ENCODE measurements at regions not wholly inside any gene's neighbourhood (a gene's known extent, or its start where the extent isn't known, plus 50 kb on each side); places are given as distances from the start of the nearest gene placed in this dataset.

DNA sequence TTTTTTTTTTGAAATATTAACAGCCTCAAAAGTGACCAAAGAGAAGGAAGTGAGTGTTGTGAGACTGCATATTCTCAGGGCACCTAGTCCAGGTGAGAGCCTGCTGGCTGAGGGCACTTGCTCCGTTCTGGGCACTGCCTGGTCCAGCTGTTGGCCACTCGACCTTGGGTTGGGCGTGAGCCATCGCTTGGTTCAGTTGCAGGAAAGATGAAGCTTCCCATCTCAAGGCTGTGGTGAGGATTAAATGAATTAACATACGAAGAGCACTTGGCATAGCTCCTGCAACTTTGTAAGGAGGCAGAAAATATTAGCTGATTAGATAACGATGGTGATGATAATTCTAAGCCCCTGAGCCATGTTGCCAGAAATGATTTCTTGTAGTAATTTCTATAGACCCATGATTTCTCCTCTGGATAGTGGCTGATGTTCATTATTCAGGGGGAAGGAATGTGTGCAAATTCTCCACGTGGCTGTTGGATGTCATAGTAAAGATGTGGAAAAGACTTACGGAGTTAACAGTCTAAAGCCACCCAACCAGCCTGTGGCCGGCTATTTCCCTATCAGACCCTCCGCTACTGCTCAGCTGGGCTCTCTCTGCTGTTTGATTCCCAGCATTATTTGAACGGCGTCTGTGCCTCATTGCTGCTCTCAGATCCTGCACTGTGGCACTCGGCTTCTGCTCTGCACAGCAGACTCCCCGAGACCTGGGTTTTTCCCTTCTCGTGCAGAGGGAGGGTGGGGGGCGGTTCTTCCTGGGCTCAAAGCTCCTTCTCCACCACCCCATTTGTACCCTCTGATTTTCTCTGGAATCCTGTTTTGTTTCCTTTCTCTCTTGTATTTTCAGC is 221.1 kb downstream of the GALR1 start:
- DNase-seq = no peak
- Histone ChIP-seq H3K9me3 (ENCODE audit: control insufficient read depth, low read length) (no peaks in the 10 kb centered on the region), H3K27ac (ENCODE audit: insufficient read depth, low read length, poor library complexity, severe bottlenecking) (no peak overlapping the region)

DNA sequence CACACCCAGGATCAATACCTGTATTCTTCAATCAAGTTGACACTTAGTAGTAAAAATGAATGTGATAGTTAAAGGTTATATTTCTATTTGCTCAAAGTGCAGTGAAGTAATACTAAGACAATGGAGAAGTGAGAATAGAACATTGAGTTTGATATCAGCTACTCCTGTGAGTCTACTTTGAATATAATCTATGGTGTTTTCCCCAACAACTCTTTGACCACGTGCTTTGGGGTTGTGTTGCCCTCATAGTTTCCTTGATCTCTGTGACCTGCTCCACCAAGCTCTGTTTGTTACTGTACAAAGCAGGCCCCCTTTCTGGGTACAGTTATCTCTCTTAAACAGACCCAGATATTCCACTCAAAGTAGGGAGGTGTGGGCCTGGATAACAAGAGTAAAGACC is 222.9 kb downstream of the GALR1 start:
- DNase-seq = no peak
- H3K27ac ChIP-seq (ENCODE audit: insufficient read depth, low read length, poor library complexity, severe bottlenecking) = no peak overlapping the region
- no peaks in the 10 kb centered on the region for H3K4me1 ChIP-seq (ENCODE audit: control insufficient read depth, insufficient read depth, low read length, poor library complexity, severe bottlenecking)
- no peaks in the 10 kb centered on the region for H3K9me3 ChIP-seq (ENCODE audit: control insufficient read depth, low read length)
- no peak overlapping the region for H3K4me3 ChIP-seq (ENCODE audit: insufficient read depth, low read depth, low read length, poor library complexity, severe bottlenecking)
- H3K27me3 ChIP-seq (replicated peaks; ENCODE audit: control insufficient read depth, insufficient read depth, low read length, poor library complexity, severe bottlenecking) = no peaks in the 10 kb centered on the region
- H3K36me3 ChIP-seq (ENCODE audit: control insufficient read depth, insufficient read depth, low read length) = no peaks in the 10 kb centered on the region

More for the DNA sequence above, 221.1 kb downstream of the GALR1 start:
- Histone ChIP-seq H3K4me3 (ENCODE audit: insufficient read depth, low read depth, low read length, poor library complexity, severe bottlenecking) (no peak overlapping the region), H3K36me3 (ENCODE audit: control insufficient read depth, insufficient read depth, low read length) (no peaks in the 10 kb centered on the region), H3K27me3 (replicated peaks; ENCODE audit: control insufficient read depth, insufficient read depth, low read length, poor library complexity, severe bottlenecking) (no peaks in the 10 kb centered on the region), H3K4me1 (ENCODE audit: control insufficient read depth, insufficient read depth, low read length, poor library complexity, severe bottlenecking) (no peaks in the 10 kb centered on the region)

DNA sequence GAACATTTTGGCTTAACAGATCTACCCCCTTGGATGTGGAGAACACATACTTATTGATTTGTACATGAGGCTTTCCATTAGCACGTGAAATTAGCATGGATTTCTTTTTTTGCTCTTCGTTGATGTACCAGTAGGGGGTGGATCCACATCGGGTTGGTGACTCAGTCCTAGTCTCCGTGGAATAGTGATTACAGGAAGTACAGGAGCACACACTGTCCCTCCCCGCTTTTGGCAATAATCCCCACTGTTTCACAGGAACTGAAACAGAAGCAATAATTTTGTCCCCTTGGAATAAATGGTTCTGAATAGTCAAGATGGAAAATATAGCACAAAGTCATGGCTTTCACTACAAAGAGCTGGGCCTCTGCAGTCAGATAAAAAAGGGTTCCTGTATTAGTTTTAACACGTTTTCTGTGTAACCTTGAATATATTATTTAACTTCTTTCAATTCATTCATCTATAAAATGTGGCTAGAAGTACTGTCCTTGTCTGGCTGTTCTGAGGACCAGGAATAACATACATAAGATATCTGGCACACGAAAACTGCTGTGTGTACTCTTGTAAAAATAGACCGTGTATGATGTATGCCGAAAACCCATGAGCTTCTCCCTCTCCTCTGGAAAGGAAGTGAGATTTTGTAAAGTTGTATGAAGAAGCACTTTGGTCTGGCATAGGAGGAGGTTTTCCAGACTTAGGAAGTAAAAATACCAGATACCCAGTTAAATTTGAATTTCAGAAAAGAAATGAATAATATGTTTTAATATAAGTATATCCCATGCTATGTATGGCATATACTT is 229.2 kb downstream of the GALR1 start:
- no peak for DNase-seq
- Histone ChIP-seq H3K36me3 (ENCODE audit: control insufficient read depth, insufficient read depth, low read length) (no peaks in the 10 kb centered on the region), H3K4me1 (ENCODE audit: control insufficient read depth, insufficient read depth, low read length, poor library complexity, severe bottlenecking) (no peaks in the 10 kb centered on the region), H3K9me3 (ENCODE audit: control insufficient read depth, low read length) (no peaks in the 10 kb centered on the region), H3K27me3 (replicated peaks; ENCODE audit: control insufficient read depth, insufficient read depth, low read length, poor library complexity, severe bottlenecking) (peaks cover 3% of the 10 kb centered on the region), H3K4me3 (ENCODE audit: insufficient read depth, low read depth, low read length, poor library complexity, severe bottlenecking) (no peak overlapping the region), H3K27ac (ENCODE audit: insufficient read depth, low read length, poor library complexity, severe bottlenecking) (no peak overlapping the region)

GRCh38 chr18:77481541-77481940 is 231.9 kb downstream of the GALR1 start:
- Histone ChIP-seq H3K4me3 (ENCODE audit: insufficient read depth, low read depth, low read length, poor library complexity, severe bottlenecking) (no peak overlapping the region), H3K27me3 (replicated peaks; ENCODE audit: control insufficient read depth, insufficient read depth, low read length, poor library complexity, severe bottlenecking) (peaks cover 3% of the 10 kb centered on the region), H3K4me1 (ENCODE audit: control insufficient read depth, insufficient read depth, low read length, poor library complexity, severe bottlenecking) (no peaks in the 10 kb centered on the region), H3K9me3 (ENCODE audit: control insufficient read depth, low read length) (no peaks in the 10 kb centered on the region), H3K36me3 (ENCODE audit: control insufficient read depth, insufficient read depth, low read length) (no peaks in the 10 kb centered on the region), H3K27ac (ENCODE audit: insufficient read depth, low read length, poor library complexity, severe bottlenecking) (no peak overlapping the region)
- no peak for DNase-seq

DNA sequence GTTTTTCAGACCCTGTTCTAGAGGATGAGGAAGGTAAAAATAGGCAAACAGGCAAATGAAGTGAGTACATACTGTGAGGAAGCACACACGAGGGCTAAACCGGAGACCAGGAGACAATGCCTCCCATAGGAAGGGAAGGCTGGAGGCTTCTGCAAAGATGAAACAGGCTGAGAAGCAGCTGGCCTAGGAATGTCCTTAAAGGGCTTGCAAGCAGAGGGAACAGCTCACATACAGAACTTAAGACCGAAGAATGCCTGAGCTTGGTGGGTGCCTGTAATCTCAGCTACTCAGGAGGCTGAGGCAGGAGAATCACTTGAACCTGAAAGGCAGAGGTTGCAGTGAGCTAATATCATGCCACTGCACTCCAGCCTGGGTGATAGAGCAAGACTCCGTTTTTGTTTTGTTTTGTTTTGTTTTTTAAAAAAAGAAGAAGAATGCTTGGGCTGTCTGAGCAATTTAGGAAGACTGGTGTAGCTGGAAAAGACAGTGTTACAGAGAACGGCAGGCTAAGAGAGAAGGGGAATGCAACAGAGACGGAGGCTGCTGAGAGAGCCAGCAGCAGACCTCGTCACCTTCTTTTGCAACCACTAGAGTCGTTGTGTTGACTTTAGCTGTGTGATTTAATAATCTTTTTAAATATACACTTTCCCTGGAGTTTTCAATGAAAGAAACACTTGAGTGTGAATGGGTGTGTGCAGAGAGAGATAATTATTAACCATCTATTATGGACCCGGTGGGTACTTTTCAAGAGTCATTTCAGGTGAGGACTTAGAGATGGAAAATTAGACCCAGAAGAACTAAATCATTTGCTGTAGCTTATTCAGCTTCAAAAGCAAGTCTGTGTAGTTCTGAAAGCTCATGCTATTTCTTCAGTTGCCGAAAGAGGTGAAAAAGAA is 232.8 kb downstream of the GALR1 start:
- Histone ChIP-seq H3K9me3 (ENCODE audit: control insufficient read depth, low read length) (no peaks in the 10 kb centered on the region), H3K4me3 (ENCODE audit: insufficient read depth, low read depth, low read length, poor library complexity, severe bottlenecking) (no peak overlapping the region), H3K36me3 (ENCODE audit: control insufficient read depth, insufficient read depth, low read length) (no peaks in the 10 kb centered on the region), H3K27me3 (replicated peaks; ENCODE audit: control insufficient read depth, insufficient read depth, low read length, poor library complexity, severe bottlenecking) (peaks cover 3% of the 10 kb centered on the region), H3K4me1 (ENCODE audit: control insufficient read depth, insufficient read depth, low read length, poor library complexity, severe bottlenecking) (no peaks in the 10 kb centered on the region), H3K27ac (ENCODE audit: insufficient read depth, low read length, poor library complexity, severe bottlenecking) (no peak overlapping the region)
- no peak for DNase-seq

DNA sequence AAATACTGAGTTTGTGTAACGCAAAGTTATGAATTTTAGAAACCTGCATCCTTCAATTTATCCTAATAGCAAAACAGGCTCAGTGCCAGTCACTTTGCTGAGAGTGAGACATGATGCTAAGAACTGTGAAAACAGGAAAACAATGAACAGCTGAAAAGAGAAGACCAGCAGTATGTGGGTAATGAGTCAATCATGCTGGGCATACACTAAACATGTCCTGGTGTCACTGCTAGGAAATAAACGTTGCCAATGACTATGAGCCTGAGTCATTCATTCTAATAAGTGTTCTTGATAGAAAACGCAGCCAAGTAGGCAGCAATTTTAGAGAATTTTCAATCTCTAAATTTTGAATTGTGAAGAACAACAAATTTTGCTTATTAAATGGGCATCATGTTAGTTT is 237.3 kb downstream of the GALR1 start:
- Histone ChIP-seq H3K4me3 (ENCODE audit: insufficient read depth, low read depth, low read length, poor library complexity, severe bottlenecking) (no peak overlapping the region), H3K27me3 (replicated peaks; ENCODE audit: control insufficient read depth, insufficient read depth, low read length, poor library complexity, severe bottlenecking) (no peaks in the 10 kb centered on the region), H3K36me3 (ENCODE audit: control insufficient read depth, insufficient read depth, low read length) (no peaks in the 10 kb centered on the region), H3K9me3 (ENCODE audit: control insufficient read depth, low read length) (no peaks in the 10 kb centered on the region), H3K4me1 (ENCODE audit: control insufficient read depth, insufficient read depth, low read length, poor library complexity, severe bottlenecking) (no peaks in the 10 kb centered on the region), H3K27ac (ENCODE audit: insufficient read depth, low read length, poor library complexity, severe bottlenecking) (no peak overlapping the region)
- no peak for DNase-seq

DNA sequence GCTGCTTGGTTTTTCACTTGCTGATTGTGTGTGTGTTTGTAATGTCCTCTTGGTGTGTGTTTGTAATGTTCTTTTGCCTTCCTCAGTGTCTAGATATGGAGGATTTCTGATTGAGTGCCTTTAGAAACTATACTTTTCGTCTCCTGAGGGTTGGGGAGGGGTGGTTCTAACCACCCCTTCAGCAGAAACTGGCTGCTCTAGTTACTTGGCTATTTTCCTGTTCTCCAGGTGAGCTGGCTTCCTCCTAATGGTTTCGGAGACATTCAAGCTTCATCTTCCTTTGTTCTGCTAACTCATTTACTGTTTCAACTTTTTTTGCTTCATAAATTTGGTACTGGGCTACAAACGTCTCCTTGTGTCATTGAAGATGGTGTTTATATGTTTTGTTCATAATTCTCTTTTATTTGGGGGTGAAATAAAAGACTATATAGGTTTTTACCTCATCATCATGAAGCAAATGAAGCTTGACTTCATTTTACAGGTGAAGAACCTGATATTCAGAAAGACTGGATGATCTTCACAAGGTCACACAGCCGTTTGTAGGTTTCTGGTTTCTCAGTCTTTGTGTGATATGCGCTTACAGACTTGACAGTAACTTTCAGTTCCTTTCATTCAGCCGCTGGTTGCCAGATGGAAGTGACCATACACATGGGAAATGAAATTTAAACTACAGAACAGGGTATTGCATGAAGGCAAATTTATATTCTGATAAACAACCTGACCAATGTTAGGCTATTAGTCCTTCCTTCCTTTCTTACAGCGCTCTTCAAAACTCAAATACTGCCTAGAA is 238.5 kb downstream of the GALR1 start:
- DNase-seq = no peak
- H3K27me3 ChIP-seq (replicated peaks; ENCODE audit: control insufficient read depth, insufficient read depth, low read length, poor library complexity, severe bottlenecking) = no peaks in the 10 kb centered on the region
- no peaks in the 10 kb centered on the region for H3K36me3 ChIP-seq (ENCODE audit: control insufficient read depth, insufficient read depth, low read length)
- no peak overlapping the region for H3K4me3 ChIP-seq (ENCODE audit: insufficient read depth, low read depth, low read length, poor library complexity, severe bottlenecking)
- H3K9me3 ChIP-seq (ENCODE audit: control insufficient read depth, low read length) = no peaks in the 10 kb centered on the region
- no peaks in the 10 kb centered on the region for H3K4me1 ChIP-seq (ENCODE audit: control insufficient read depth, insufficient read depth, low read length, poor library complexity, severe bottlenecking)
- H3K27ac ChIP-seq (ENCODE audit: insufficient read depth, low read length, poor library complexity, severe bottlenecking) = no peak overlapping the region

- Histone ChIP-seq H3K4me3 (ENCODE audit: insufficient read depth, low read depth, low read length, poor library complexity, severe bottlenecking) (no peak overlapping the region), H3K27ac (ENCODE audit: insufficient read depth, low read length, poor library complexity, severe bottlenecking) (no peak overlapping the region), H3K36me3 (ENCODE audit: control insufficient read depth, insufficient read depth, low read length) (no peaks in the 10 kb centered on the region), H3K27me3 (replicated peaks; ENCODE audit: control insufficient read depth, insufficient read depth, low read length, poor library complexity, severe bottlenecking) (no peaks in the 10 kb centered on the region), H3K9me3 (ENCODE audit: control insufficient read depth, low read length) (no peaks in the 10 kb centered on the region), H3K4me1 (ENCODE audit: control insufficient read depth, insufficient read depth, low read length, poor library complexity, severe bottlenecking) (no peaks in the 10 kb centered on the region)
- no peak for DNase-seq
These were observed 245.4 kb downstream of the GALR1 start for GRCh38 chr18:77495079-77495478.

DNA sequence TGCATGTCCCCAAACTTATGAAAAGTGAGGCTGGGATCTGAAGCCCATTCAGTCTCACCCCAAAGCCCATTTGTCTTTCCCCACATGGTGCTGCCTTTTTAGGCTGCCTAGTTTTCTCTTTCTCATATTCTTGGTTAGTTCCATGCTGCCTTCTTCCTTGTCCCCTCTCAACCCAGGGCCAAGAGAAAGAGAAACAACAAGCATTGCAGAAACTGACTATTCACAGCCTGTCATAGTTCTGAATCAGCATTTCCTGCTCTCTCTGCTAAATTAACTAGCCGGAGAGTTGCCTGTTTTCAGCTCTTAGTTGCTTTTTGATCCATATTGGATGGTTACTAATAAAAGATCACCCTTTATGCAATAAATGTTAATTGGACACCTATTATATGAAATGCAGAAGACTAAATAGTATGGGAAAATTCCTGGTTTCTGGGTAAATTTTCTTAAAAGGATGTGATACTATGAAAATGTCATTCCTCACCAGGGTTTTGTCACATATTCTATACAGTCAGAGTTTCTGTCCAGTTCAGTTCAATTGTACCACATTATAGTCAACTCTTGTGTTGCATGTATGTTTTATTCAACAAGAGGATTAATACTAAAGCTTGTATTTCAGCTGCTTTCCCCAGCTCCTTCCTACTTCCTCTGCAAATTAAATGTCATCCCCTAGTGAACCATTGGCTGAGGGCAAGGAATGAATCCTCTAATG is 246.5 kb downstream of the GALR1 start:
- H3K4me1 ChIP-seq (ENCODE audit: control insufficient read depth, insufficient read depth, low read length, poor library complexity, severe bottlenecking) = no peaks in the 10 kb centered on the region
- H3K36me3 ChIP-seq (ENCODE audit: control insufficient read depth, insufficient read depth, low read length) = no peaks in the 10 kb centered on the region
- no peaks in the 10 kb centered on the region for H3K9me3 ChIP-seq (ENCODE audit: control insufficient read depth, low read length)
- H3K27ac ChIP-seq (ENCODE audit: insufficient read depth, low read length, poor library complexity, severe bottlenecking) = no peak overlapping the region
- no peak overlapping the region for H3K4me3 ChIP-seq (ENCODE audit: insufficient read depth, low read depth, low read length, poor library complexity, severe bottlenecking)
- no peaks in the 10 kb centered on the region for H3K27me3 ChIP-seq (replicated peaks; ENCODE audit: control insufficient read depth, insufficient read depth, low read length, poor library complexity, severe bottlenecking)
- no peak for DNase-seq

Data from effector memory CD4-positive, alpha-beta T cell (primary cell).